ENCODE measurements at regions not wholly inside any gene's neighbourhood (a gene's known extent, or its start where the extent isn't known, plus 50 kb on each side); places are given as distances from the start of the nearest gene placed in this dataset.
"Not testable (repeated sequence)": the region's sequence is repeated elsewhere in the genome, so short reads cannot be mapped to it uniquely, and the experiment has no call there.

DNA sequence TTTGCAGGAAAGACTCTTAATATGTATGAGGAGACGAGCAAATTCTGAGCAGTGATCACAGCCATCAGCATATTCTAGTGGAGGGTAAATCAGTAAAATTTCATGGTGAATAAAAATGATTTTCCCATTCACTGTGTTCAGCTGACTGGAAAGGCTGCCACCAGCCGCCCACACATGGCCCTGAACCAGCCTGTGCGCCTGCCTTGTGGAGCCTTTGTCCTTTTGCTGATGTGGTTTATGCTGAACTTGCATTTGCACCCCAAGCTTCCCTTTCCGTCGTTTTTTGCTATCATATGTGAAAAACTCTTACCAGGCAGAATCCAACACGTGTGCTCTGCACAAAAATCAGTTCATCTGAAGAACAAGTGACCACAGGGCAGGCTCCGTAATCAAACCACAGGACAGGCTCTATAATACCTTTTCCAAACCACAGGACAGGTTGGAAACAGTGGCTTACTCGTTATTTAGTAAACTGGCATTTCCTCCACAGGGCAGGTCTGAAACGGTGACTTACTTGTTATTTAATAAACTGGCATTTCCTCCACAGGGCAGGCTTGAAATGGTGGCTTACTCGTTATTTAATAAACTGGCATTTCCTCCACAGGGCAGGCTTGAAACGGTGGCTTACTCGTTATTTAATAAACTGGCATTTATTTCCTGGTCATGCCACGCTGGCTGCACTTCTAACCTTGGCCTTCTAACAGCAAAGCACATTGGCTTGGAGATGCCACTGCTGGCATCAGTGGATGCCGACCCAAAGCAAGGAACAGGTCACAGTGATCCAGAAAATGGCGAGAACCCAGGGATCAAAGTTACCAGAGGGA lies 58.4 kb upstream of the TNK2 start:
- H3K36me3 ChIP-seq (replicated peaks in 1 of 2): peaks cover 0 to 53% of the 10 kb centered on the region in 2 donors
- H3K27me3 ChIP-seq; H3K4me3 ChIP-seq; H3K4me1 ChIP-seq (replicated peaks in 1 of 2); intact Hi-C loops (cut with DNase I); H3K9me3 ChIP-seq (replicated peaks in 1 of 3); H3K27ac ChIP-seq: not testable (repeated sequence)
- 49 to 68% (median 55%) methylated on average over 7 to 13 of the region's 15 CpGs for WGBS, 4 donors
- DNase-seq: peak in 1 of 7 donors; percentile 47

DNA sequence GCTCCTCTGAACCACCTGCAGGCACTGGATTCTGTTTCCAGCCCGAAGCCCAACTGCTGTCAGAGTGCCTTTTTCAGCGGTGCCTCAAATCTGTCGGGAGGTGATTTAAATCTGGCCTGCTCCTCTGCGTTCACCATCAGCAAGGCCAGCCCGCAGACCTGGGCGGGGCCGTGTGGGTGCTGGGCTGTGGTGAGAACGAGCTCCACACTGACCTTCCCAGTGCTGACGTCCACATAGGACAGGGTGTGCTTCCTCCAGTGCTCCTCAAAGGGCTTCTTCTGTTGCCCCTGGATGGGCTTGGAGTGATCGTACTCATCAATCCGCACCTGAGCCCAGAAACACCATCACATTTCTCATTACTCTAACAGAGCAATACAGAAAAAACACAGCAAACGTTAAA lies 56.9 kb upstream of the TNK2 start:
- H3K4me3 ChIP-seq; H3K27me3 ChIP-seq; H3K9me3 ChIP-seq (replicated peaks in 1 of 3); H3K4me1 ChIP-seq (replicated peaks in 1 of 2); intact Hi-C loops (cut with DNase I); H3K27ac ChIP-seq: not testable (repeated sequence)
- peak in 1 of 7 donors; percentile 35 for DNase-seq
- WGBS, 4 donors: 78 to 100% (median 90%) methylated on average over 1 to 12 of the region's 12 CpGs
- peaks cover 0 to 38% of the 10 kb centered on the region in 2 donors for H3K36me3 ChIP-seq (replicated peaks in 1 of 2)

DNA sequence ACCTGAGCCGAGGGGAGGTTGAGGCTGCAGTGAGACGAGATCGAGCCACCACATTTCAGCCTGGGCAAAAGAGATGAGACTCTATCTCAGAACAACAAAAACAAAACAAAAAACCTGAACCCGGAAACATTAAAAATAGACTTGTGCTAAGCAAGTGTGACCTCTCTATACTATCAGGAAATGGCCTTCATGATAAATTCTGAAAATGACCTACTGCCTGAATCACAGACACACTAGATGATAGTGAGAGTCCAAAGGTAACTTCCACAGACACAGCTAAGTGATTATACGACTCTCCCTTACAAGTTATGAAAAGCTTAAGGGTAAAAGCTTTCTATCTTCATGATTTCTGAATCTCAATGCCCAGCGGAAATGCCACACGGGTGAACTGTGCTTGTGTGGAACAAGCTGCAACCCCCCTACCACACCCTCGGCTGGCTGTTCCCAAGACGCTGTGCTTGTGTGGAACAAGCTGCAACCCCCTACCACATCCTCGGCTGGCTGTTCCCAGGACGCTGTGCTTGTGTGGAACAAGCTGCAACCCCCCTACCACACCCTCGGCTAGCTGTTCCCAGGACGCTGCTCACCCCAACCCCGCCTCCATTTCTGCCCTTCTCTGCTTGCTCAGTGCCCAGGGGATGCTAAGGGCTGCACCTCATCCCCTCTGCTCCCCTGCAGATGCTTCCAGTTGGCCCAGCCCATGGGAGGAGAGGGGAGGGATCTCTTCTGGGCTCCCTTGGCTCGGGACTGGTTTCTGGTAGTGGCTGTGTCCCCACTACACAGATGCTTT lies 56.2 kb upstream of the TNK2 start:
- peak in 1 of 7 donors; percentile 35 for DNase-seq
- H3K27me3 ChIP-seq; H3K9me3 ChIP-seq (replicated peaks in 1 of 3); H3K4me3 ChIP-seq; intact Hi-C loops (cut with DNase I); H3K27ac ChIP-seq; H3K4me1 ChIP-seq (replicated peaks in 1 of 2): not testable (repeated sequence)
- WGBS, 4 donors: 86 to 91% (median 88%) methylated on average over 7 to 15 of the region's 15 CpGs
- peaks cover 0 to 33% of the 10 kb centered on the region in 2 donors for H3K36me3 ChIP-seq (replicated peaks in 1 of 2)

DNA sequence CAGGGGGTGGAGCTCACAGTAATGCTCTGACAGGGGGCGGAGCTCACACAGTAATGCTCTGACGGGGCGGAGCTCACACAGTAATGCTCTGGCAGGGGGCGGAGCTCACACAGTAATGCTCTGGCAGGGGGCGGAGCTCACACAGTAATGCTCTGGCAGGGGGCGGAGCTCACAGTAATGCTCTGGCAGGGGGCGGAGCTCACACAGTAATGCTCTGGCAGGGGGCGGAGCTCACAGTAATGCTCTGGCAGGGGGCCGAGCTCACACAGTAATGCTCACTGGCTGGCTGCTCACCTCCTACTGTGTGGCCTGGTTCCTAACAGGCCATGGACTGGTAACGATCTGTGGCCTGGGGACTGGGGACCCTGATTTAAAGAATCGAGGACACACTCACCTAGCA lies 53.9 kb upstream of the TNK2 start:
- H3K27ac ChIP-seq; H3K4me3 ChIP-seq; intact Hi-C loops (cut with DNase I); H3K27me3 ChIP-seq; H3K9me3 ChIP-seq (replicated peaks in 1 of 3); H3K4me1 ChIP-seq (replicated peaks in 1 of 2): not testable (repeated sequence)
- DNase-seq: peak in 1 of 7 donors; percentile 35
- peaks cover 0 to 33% of the 10 kb centered on the region in 2 donors for H3K36me3 ChIP-seq (replicated peaks in 1 of 2)
- WGBS, 4 donors: 90 to 96% (median 94%) methylated on average over 2 to 11 of the region's 11 CpGs

DNA sequence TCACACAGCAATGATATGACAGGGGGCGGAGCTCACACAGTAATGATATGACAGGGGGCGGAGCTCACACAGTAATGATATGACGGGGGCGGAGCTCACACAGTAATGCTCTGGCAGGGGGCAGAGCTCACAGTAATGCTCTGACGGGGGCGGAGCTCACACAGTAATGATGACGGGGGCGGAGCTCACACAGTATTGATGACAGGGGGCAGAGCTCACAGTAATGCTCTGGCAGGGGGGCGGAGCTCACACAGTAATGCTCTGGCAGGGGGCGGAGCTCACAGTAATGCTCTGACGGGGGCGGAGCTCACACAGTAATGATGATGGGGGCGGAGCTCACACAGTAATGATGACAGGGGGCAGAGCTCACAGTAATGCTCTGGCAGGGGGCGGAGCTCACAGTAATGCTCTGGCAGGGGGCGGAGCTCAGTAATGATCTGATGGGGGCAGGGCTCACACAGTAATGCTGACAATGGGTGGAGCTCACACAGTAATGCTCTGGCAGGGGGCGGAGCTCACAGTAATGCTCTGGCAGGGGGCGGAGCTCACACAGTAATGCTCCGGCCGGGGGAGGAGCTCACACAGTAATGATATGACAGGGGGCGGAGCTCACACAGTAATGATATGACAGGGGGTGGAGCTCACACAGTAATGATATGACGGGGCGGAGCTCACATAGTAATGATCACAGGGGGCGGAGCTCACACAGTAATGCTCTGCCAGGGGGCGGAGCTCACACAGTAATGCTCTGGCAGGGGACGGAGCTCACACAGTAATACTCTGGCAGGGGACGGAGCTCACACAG lies 52.8 kb upstream of the TNK2 start:
- DNase-seq: peak in 1 of 7 donors; percentile 50
- H3K9me3 ChIP-seq (replicated peaks in 1 of 3); H3K4me1 ChIP-seq (replicated peaks in 1 of 2); H3K27ac ChIP-seq; H3K27me3 ChIP-seq; H3K4me3 ChIP-seq; intact Hi-C loops (cut with DNase I): not testable (repeated sequence)
- H3K36me3 ChIP-seq (replicated peaks in 1 of 2): peaks cover 0 to 32% of the 10 kb centered on the region in 2 donors
- WGBS, 4 donors: 90 to 94% (median 92%) methylated on average over 7 to 26 of the region's 26 CpGs

DNA sequence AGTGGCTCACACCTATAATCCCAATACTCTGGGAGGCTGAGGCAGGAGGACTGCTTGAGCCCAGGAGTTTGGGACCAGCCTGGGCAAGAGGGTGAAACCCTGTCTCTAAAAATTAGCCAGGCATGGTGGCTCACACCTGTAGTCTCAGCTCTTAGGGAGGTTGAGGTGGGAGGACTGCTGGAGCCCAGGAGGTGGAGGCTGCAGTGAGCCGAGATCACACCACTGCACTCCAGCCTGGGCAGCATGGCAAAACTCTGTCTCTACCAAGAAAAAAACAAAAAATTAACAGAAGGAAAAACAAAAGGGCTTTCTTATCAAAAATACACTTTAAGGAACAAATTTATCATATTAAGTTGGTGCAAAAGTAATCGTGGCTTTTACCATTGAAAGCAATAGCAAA lies 51.8 kb upstream of the TNK2 start:
- H3K27me3 ChIP-seq; H3K4me3 ChIP-seq; intact Hi-C loops (cut with DNase I); H3K4me1 ChIP-seq (replicated peaks in 1 of 2); H3K9me3 ChIP-seq (replicated peaks in 1 of 3); H3K27ac ChIP-seq: not testable (repeated sequence)
- peak in 1 of 7 donors; percentile 4 for DNase-seq
- 87 to 92% (median 89%) methylated on average over 1 to 2 of the region's 2 CpGs for WGBS, 4 donors
- H3K36me3 ChIP-seq (replicated peaks in 1 of 2): peaks cover 0 to 24% of the 10 kb centered on the region in 2 donors

DNA sequence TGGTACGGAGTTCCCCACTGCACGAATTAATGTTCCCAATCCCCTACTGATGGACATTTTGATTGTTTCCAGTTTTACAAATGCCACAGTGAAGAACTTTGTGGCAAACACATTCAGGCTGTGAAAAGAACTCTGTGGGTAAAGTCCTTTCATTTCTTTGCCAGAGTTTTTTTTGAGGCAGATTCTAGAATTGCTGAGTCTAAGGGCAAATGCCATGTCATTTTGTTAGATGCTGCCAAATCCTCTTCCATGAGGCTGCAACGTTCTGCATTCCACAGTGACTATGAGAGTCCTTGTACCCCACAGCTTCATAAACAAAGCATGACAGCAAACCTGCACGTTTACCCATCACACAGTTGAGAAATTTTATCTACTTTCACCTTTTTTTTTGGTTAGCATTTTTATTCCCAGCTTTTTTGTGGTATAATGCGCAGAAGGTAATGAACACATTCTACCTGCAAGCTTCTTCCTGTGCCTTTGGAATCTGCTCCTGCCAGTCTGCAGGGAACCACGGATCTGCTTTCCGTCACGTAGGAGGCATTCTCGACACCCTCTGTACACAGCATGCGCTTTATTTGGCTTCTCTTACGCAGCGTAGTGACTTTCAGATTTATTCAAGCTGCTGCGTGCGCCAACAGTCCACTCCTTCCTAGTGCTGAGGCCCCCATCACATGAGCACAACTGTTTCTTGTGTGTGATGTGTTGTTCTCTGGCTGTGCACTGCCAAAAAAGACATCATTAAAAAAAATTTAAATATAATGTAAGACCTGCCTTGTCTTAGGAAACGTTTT lies 51.2 kb upstream of the TNK2 start:
- H3K4me1 ChIP-seq (replicated peaks in 1 of 2); H3K27me3 ChIP-seq; intact Hi-C loops (cut with DNase I); H3K4me3 ChIP-seq; H3K9me3 ChIP-seq (replicated peaks in 1 of 3); H3K27ac ChIP-seq; DNase-seq: not testable (repeated sequence)
- 64 to 96% (median 72%) methylated on average over 4 to 7 of the region's 15 CpGs for WGBS, 4 donors
- H3K36me3 ChIP-seq (replicated peaks in 1 of 2): peaks cover 0 to 18% of the 10 kb centered on the region in 2 donors

DNA sequence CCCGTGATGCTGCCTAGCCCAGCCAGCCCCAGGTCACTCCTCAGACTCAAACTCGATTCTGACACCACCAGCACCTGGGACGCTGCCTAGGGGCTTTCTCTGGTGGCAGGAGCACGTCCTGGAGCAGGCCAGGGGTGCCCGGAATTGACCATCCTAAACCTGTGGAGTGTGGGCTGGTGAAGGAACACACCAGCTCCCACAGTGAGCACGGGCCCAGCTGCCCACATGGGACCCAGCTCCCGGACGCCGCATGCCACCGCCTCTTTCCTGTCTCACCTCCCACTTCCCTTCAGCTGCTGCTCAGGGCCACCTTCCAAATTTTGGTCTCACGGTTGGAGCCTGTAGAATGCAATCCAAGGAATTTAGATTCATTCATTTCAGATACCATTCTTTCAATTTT lies 50.4 kb upstream of the TNK2 start:
- DNase-seq; H3K4me1 ChIP-seq (replicated peaks in 1 of 2); H3K27ac ChIP-seq; intact Hi-C loops (cut with DNase I); H3K4me3 ChIP-seq; H3K9me3 ChIP-seq (replicated peaks in 1 of 3); H3K27me3 ChIP-seq: not testable (repeated sequence)
- 71 to 73% (median 72%) methylated on average over 5 to 11 of the region's 11 CpGs for WGBS, 4 donors
- peaks cover 0 to 18% of the 10 kb centered on the region in 2 donors for H3K36me3 ChIP-seq (replicated peaks in 1 of 2)
